ENCODE measurements at regions not wholly inside any gene's neighbourhood (a gene's known extent, or its start where the extent isn't known, plus 50 kb on each side); places are given as distances from the start of the nearest gene placed in this dataset.
A peak's percentile ranks its signal among the peaks of the same experiment; 100 is the strongest.

GRCh38 chr9:86598411-86599239 lies 244.4 kb upstream of the TUT7 start:
- DNase-seq: no peak
- Mint-ChIP-seq H3K4me3 (no peak overlapping the region), H3K9me3 (peaks cover 0 to 4% (median 0%) of the 10 kb centered on the region in 11 donors), H3K4me1 (no peaks in the 10 kb centered on the region), H3K27ac (no peak overlapping the region), H3K36me3 (no peaks in the 10 kb centered on the region), H3K27me3 (peaks cover 7 to 41% (median 32%) of the 10 kb centered on the region in 5 donors)
- Histone ChIP-seq H3K9me3 (ENCODE audit: control insufficient read depth in 2 of 3, low read length in 3 of 3) (no peaks in the 10 kb centered on the region), H3K4me1 (ENCODE audit: control insufficient read depth in 2 of 2, insufficient read depth in 2 of 2, low read length in 2 of 2) (no peaks in the 10 kb centered on the region), H3K27me3 (ENCODE audit: control insufficient read depth in 2 of 2, insufficient read depth in 2 of 2, low read length in 2 of 2) (no peaks in the 10 kb centered on the region), H3K4me3 (ENCODE audit: low read length) (no peak overlapping the region), H3K36me3 (ENCODE audit: control insufficient read depth in 2 of 3, insufficient read depth in 3 of 3, low read length in 3 of 3) (no peaks in the 10 kb centered on the region), H3K27ac (ENCODE audit: low read depth, low read length) (no peak overlapping the region)
- ATAC-seq: no peak
- intact Hi-C loops (cut with micrococcal nuclease): no loop called here
- ChIA-PET CTCF (no interaction called here), POLR2A (no interaction called here)

GRCh38 chr9:86594724-86595123 lies 240.5 kb upstream of the TUT7 start:
- Mint-ChIP-seq H3K4me3 (no peak overlapping the region), H3K27me3 (peaks cover 0 to 21% (median 8%) of the 10 kb centered on the region in 5 donors), H3K36me3 (no peaks in the 10 kb centered on the region), H3K4me1 (peaks cover 0 to 2% (median 0%) of the 10 kb centered on the region in 7 donors), H3K9me3 (peaks cover 0 to 4% (median 0%) of the 10 kb centered on the region in 11 donors), H3K27ac (no peak overlapping the region)
- intact Hi-C loops (cut with micrococcal nuclease): no loop called here
- H3K27me3 ChIP-seq (ENCODE audit: control insufficient read depth in 2 of 2, insufficient read depth in 2 of 2, low read length in 2 of 2): no peaks in the 10 kb centered on the region
- CTCF ChIA-PET: no interaction called here
- no peak overlapping the region for H3K4me3 ChIP-seq (ENCODE audit: low read length)
- POLR2A ChIA-PET: interaction anchor here (0.8 kb wide), 1 partner anchor 16 kb away, joined by 3 read pairs; no protein-coding TSS in a partner anchor
- H3K27ac ChIP-seq (ENCODE audit: low read depth, low read length): no peak overlapping the region
- ATAC-seq (no peak), DNase-seq (no peak)
- H3K9me3 ChIP-seq (ENCODE audit: control insufficient read depth in 2 of 3, low read length in 3 of 3): no peaks in the 10 kb centered on the region
- H3K36me3 ChIP-seq (ENCODE audit: control insufficient read depth in 2 of 3, insufficient read depth in 3 of 3, low read length in 3 of 3): no peaks in the 10 kb centered on the region
- no peaks in the 10 kb centered on the region for H3K4me1 ChIP-seq (ENCODE audit: control insufficient read depth in 2 of 2, insufficient read depth in 2 of 2, low read length in 2 of 2)

GRCh38 chr9:86591472-86591871 lies 237.3 kb upstream of the TUT7 start:
- H3K4me3 ChIP-seq (ENCODE audit: low read length): no peak overlapping the region
- H3K4me3 Mint-ChIP-seq: no peak overlapping the region
- H3K4me1 Mint-ChIP-seq: peaks cover 0 to 3% (median 0%) of the 10 kb centered on the region in 7 donors
- no peaks in the 10 kb centered on the region for H3K4me1 ChIP-seq (ENCODE audit: control insufficient read depth in 2 of 2, insufficient read depth in 2 of 2, low read length in 2 of 2)
- H3K27ac ChIP-seq (ENCODE audit: low read depth, low read length): no peak overlapping the region
- no peaks in the 10 kb centered on the region for H3K27me3 ChIP-seq (ENCODE audit: control insufficient read depth in 2 of 2, insufficient read depth in 2 of 2, low read length in 2 of 2)
- H3K36me3 Mint-ChIP-seq: no peaks in the 10 kb centered on the region
- no peak for DNase-seq
- ChIA-PET CTCF (no interaction called here), POLR2A (no interaction called here)
- peaks cover 0 to 4% (median 0%) of the 10 kb centered on the region in 11 donors for H3K9me3 Mint-ChIP-seq
- peaks cover 0 to 13% (median 12%) of the 10 kb centered on the region in 5 donors for H3K27me3 Mint-ChIP-seq
- intact Hi-C loops (cut with micrococcal nuclease): no loop called here
- no peak overlapping the region for H3K27ac Mint-ChIP-seq
- H3K9me3 ChIP-seq (ENCODE audit: control insufficient read depth in 2 of 3, low read length in 3 of 3): no peaks in the 10 kb centered on the region
- ATAC-seq: no peak
- no peaks in the 10 kb centered on the region for H3K36me3 ChIP-seq (ENCODE audit: control insufficient read depth in 2 of 3, insufficient read depth in 3 of 3, low read length in 3 of 3)

- ChIA-PET CTCF (no interaction called here), POLR2A (no interaction called here)
- DNase-seq (no peak), ATAC-seq (no peak)
- Histone ChIP-seq H3K4me3 (ENCODE audit: low read length) (no peak overlapping the region), H3K27ac (ENCODE audit: low read depth, low read length) (no peak overlapping the region), H3K9me3 (ENCODE audit: control insufficient read depth in 2 of 3, low read length in 3 of 3) (no peaks in the 10 kb centered on the region), H3K4me1 (ENCODE audit: control insufficient read depth in 2 of 2, insufficient read depth in 2 of 2, low read length in 2 of 2) (no peaks in the 10 kb centered on the region), H3K36me3 (ENCODE audit: control insufficient read depth in 2 of 3, insufficient read depth in 3 of 3, low read length in 3 of 3) (no peaks in the 10 kb centered on the region), H3K27me3 (ENCODE audit: control insufficient read depth in 2 of 2, insufficient read depth in 2 of 2, low read length in 2 of 2) (no peaks in the 10 kb centered on the region)
- Mint-ChIP-seq H3K4me3 (no peak overlapping the region), H3K9me3 (peaks cover 0 to 4% (median 0%) of the 10 kb centered on the region in 11 donors), H3K36me3 (no peaks in the 10 kb centered on the region), H3K27me3 (peaks cover 0 to 12% (median 6%) of the 10 kb centered on the region in 5 donors), H3K4me1 (peaks cover 0 to 5% (median 0%) of the 10 kb centered on the region in 7 donors), H3K27ac (no peak overlapping the region)
- intact Hi-C loops (cut with micrococcal nuclease): no loop called here
Observed at GRCh38 chr9:86589730-86590129, 235.5 kb upstream of the TUT7 start.

GRCh38 chr9:86589273-86589672 lies 235.1 kb upstream of the TUT7 start:
- intact Hi-C loops (cut with micrococcal nuclease): no loop called here
- DNase-seq (no peak), ATAC-seq (no peak)
- Histone ChIP-seq H3K9me3 (ENCODE audit: control insufficient read depth in 2 of 3, low read length in 3 of 3) (no peaks in the 10 kb centered on the region), H3K27me3 (ENCODE audit: control insufficient read depth in 2 of 2, insufficient read depth in 2 of 2, low read length in 2 of 2) (no peaks in the 10 kb centered on the region), H3K27ac (ENCODE audit: low read depth, low read length) (no peak overlapping the region), H3K4me3 (ENCODE audit: low read length) (no peak overlapping the region), H3K36me3 (ENCODE audit: control insufficient read depth in 2 of 3, insufficient read depth in 3 of 3, low read length in 3 of 3) (no peaks in the 10 kb centered on the region), H3K4me1 (ENCODE audit: control insufficient read depth in 2 of 2, insufficient read depth in 2 of 2, low read length in 2 of 2) (no peaks in the 10 kb centered on the region)
- Mint-ChIP-seq H3K4me1 (peaks cover 0 to 5% (median 0%) of the 10 kb centered on the region in 7 donors), H3K27me3 (peaks cover 0 to 12% (median 5%) of the 10 kb centered on the region in 5 donors), H3K4me3 (no peak overlapping the region), H3K27ac (no peak overlapping the region), H3K9me3 (peaks cover 0 to 4% (median 0%) of the 10 kb centered on the region in 11 donors), H3K36me3 (no peaks in the 10 kb centered on the region)
- POLR2A ChIA-PET: no interaction called here
- CTCF ChIA-PET: no interaction called here

- Histone ChIP-seq H3K9me3 (ENCODE audit: control insufficient read depth in 2 of 3, low read length in 3 of 3) (no peaks in the 10 kb centered on the region), H3K27ac (ENCODE audit: low read depth, low read length) (no peak overlapping the region), H3K4me3 (ENCODE audit: low read length) (no peak overlapping the region), H3K4me1 (ENCODE audit: control insufficient read depth in 2 of 2, insufficient read depth in 2 of 2, low read length in 2 of 2) (no peaks in the 10 kb centered on the region), H3K36me3 (ENCODE audit: control insufficient read depth in 2 of 3, insufficient read depth in 3 of 3, low read length in 3 of 3) (no peaks in the 10 kb centered on the region), H3K27me3 (ENCODE audit: control insufficient read depth in 2 of 2, insufficient read depth in 2 of 2, low read length in 2 of 2) (no peaks in the 10 kb centered on the region)
- Mint-ChIP-seq H3K27ac (no peak overlapping the region), H3K27me3 (peaks cover 0 to 13% (median 5%) of the 10 kb centered on the region in 5 donors), H3K4me3 (peak overlapping the region in 1 of 10 donors; percentile 39), H3K4me1 (peaks cover 0 to 4% (median 0%) of the 10 kb centered on the region in 7 donors), H3K9me3 (peaks cover 0 to 4% (median 0%) of the 10 kb centered on the region in 11 donors), H3K36me3 (no peaks in the 10 kb centered on the region)
- DNase-seq (no peak), ATAC-seq (no peak)
- ChIA-PET POLR2A (no interaction called here), CTCF (no interaction called here)
- intact Hi-C loops (cut with micrococcal nuclease): no loop called here
Observed at GRCh38 chr9:86586144-86586494, 231.9 kb upstream of the TUT7 start.
